ENCODE measurements at regions not wholly inside any gene's neighbourhood (a gene's known extent, or its start where the extent isn't known, plus 50 kb on each side); places are given as distances from the start of the nearest gene placed in this dataset.

DNA sequence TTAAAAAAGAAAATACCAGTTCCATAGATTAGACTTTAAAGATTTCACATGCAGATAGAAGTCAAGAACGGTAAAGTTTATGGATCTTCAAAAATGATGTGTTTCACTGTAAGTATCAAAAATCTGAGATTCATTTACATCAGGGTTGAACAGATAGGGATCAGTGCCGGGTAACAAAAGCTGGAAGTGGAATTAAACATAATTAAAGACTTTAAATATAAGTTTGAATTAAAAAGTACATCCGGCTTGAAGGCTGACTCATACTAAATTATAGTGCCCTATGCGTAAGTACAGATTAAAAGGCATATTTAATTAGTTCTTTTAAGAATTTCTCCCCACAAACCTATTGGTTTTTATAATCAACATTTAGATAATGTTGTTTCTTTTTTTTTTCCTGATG lies 312.7 kb downstream of the PRL start:
- DNase-seq (no peak), ATAC-seq (no peak), FAIRE-seq (no peak)
- Histone ChIP-seq H3K4me1 (peaks cover 0 to 7% (median 4%) of the 10 kb centered on the region in 3 donors), H3K36me3 (no peaks in the 10 kb centered on the region), H3K27ac (no peak overlapping the region), H3K27me3 (no peaks in the 10 kb centered on the region), H3K4me3 (no peak overlapping the region), H3K9me3 (no peaks in the 10 kb centered on the region)
- intact Hi-C loops (cut with DNase I), result no loop called here
- 76 to 85% methylated on average over 4 of the region's 4 CpGs for WGBS, 2 donors
- TF ChIP-seq CTCF (IDR thresholded peaks at IDR 0.05), result no peak

DNA sequence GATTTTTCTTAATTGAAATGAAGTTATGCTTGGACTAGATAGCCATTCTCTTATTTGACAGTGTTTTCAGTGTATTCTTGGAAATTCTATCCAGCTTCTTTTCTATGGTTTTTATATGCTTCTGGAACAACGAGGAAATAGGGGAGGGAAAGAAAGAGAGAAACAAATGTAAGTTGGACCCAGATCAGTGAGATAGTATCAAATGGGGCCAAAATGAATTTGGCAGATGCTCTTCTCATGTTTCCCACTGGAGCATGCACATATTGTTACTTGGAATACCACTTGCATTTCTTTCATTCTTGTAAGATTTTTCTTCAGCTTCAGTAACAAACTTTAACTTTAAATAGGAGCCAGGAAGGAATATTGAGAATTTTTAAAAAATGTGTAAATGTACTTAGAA lies 312.3 kb downstream of the PRL start:
- no peaks in the 10 kb centered on the region for H3K27me3 ChIP-seq
- FAIRE-seq (no peak), DNase-seq (no peak), ATAC-seq (no peak)
- no peaks in the 10 kb centered on the region for H3K36me3 ChIP-seq
- 42 to 48% methylated on average over 1 of the region's 1 CpG for WGBS, 2 donors
- H3K27ac ChIP-seq, result no peak overlapping the region
- TF ChIP-seq CTCF (IDR thresholded peaks at IDR 0.05), result no peak
- H3K4me1 ChIP-seq, result peaks cover 0 to 7% (median 4%) of the 10 kb centered on the region in 3 donors
- intact Hi-C loops (cut with DNase I), result no loop called here
- no peaks in the 10 kb centered on the region for H3K9me3 ChIP-seq
- H3K4me3 ChIP-seq, result no peak overlapping the region

- FAIRE-seq, result no peak
- Histone ChIP-seq H3K27ac (no peak overlapping the region), H3K9me3 (no peaks in the 10 kb centered on the region), H3K4me1 (peaks cover 0 to 7% (median 4%) of the 10 kb centered on the region in 3 donors), H3K4me3 (no peak overlapping the region), H3K27me3 (no peaks in the 10 kb centered on the region), H3K36me3 (no peaks in the 10 kb centered on the region)
- no peak for DNase-seq
- intact Hi-C loops (cut with DNase I), result no loop called here
- no peak for ATAC-seq
- no peak for TF ChIP-seq CTCF (IDR thresholded peaks at IDR 0.05)
- WGBS, 2 donors, result 61 to 70% methylated on average over 1 of the region's 1 CpG
Observed at GRCh38 chr6:21985904-21986303, 310.9 kb downstream of the PRL start.

DNA sequence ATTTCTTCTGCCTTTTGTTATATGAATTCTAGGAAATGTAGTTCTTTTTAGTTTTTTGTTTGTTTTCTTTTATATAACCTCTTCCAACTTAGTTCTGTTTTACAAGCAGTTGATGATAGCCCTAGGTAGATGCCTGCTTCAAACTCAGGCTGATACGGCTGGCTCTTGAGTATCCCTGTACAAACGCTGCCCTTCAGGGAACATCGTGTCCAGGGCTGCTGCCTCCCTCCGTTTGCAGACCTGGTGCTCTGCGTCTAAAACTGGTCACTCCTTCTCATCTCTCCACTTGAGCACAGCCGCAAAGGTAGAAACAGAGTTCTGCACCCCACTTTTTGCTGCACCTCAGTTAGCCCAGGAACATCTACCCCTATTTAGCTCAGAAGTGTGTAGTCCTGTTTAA lies 310.1 kb downstream of the PRL start:
- intact Hi-C loops (cut with DNase I), result no loop called here
- peak overlapping the region in 2 of 4 donors; percentile 59 to 60 for H3K27ac ChIP-seq
- TF ChIP-seq CTCF (IDR thresholded peaks at IDR 0.05), result no peak
- no peaks in the 10 kb centered on the region for H3K36me3 ChIP-seq
- no peak overlapping the region for H3K4me3 ChIP-seq
- ATAC-seq, result peak in 1 of 4 donors; percentile 29
- FAIRE-seq, result no peak
- WGBS, 2 donors, result 64 to 84% methylated on average over 6 of the region's 6 CpGs
- H3K4me1 ChIP-seq, result peaks cover 0 to 7% (median 4%) of the 10 kb centered on the region in 3 donors
- H3K27me3 ChIP-seq, result no peaks in the 10 kb centered on the region
- H3K9me3 ChIP-seq, result no peaks in the 10 kb centered on the region
- no peak for DNase-seq

DNA sequence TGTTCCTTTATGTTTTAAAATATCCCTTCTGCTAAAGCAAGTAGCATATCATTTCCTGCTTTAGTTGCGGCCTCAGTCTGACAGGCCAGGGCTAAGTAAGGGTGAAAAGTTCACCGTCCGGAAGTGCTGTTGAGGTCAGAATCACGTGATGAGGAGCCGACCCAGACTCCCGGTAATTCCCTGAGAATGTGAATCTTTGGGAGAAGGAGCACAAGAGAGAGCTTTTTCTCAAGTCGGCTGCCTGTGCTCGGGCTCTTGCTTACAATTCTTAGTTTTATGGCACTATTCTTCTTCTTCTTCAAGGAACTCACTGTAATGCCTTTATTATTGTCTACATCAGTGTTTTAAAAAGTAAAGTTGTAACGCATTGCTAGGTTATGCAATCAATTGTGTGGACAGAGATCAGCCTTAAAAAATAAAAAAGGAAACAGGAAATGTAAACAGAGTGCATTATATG lies 309.3 kb downstream of the PRL start:
- H3K27me3 ChIP-seq, result no peaks in the 10 kb centered on the region
- peak; percentile 81 for FAIRE-seq
- no peaks in the 10 kb centered on the region for H3K9me3 ChIP-seq
- H3K27ac ChIP-seq, result peak overlapping the region in 3 of 4 donors; percentile 23 to 60 (median 59)
- no peak for TF ChIP-seq CTCF (IDR thresholded peaks at IDR 0.05)
- peak in 4 of 6 donors; percentile 42 to 69 (median 57) for DNase-seq
- intact Hi-C loops (cut with DNase I), result no loop called here
- no peaks in the 10 kb centered on the region for H3K36me3 ChIP-seq
- peak overlapping the region in 1 of 4 donors; percentile 16 for H3K4me3 ChIP-seq
- WGBS, 2 donors, result 16% methylated on average over 9 of the region's 9 CpGs
- peak; percentile 92 to 98 (median 97) for ATAC-seq
- peaks cover 0 to 7% (median 4%) of the 10 kb centered on the region in 3 donors for H3K4me1 ChIP-seq
